ENCODE measurements at regions not wholly inside any gene's neighbourhood (a gene's known extent, or its start where the extent isn't known, plus 50 kb on each side); places are given as distances from the start of the nearest gene placed in this dataset.
"Not testable (repeated sequence)": the region's sequence is repeated elsewhere in the genome, so short reads cannot be mapped to it uniquely, and the experiment has no call there.

- no peak overlapping the region for H3K4me3 ChIP-seq (replicated peaks; ENCODE audit: insufficient read depth, low read length)
- no peak for DNase-seq (ENCODE audit: low read depth in 1 of 2, low spot score in 1 of 2)
- no peak overlapping the region for H3K27ac ChIP-seq (replicated peaks)
- TF ChIP-seq GABPA (IDR thresholded peaks at IDR 0.05; ENCODE audit: low read depth) = no peak
- no peak for TF ChIP-seq POLR2AphosphoS5 (IDR thresholded peaks at IDR 0.05; ENCODE audit: low read depth)
- TF ChIP-seq SPI1 (IDR thresholded peaks at IDR 0.05; ENCODE audit: borderline replicate concordance, low read depth) = no peak
- TF ChIP-seq CTCF (IDR thresholded peaks at IDR 0.05; ENCODE audit: insufficient read depth, low read length) = no peak
- TF ChIP-seq REST (IDR thresholded peaks at IDR 0.05; ENCODE audit: insufficient replicate concordance, low read depth) = no peak
- H3K27me3 ChIP-seq (ENCODE audit: insufficient read depth, poor library complexity, severe bottlenecking) = no peaks in the 10 kb centered on the region
These were observed 122.1 kb downstream of the ACAA2 start for GRCh38 chr18:49691177-49691608.

GRCh38 chr18:49690312-49690711 lies 123.0 kb downstream of the ACAA2 start:
- TF ChIP-seq SPI1 (IDR thresholded peaks at IDR 0.05; ENCODE audit: borderline replicate concordance, low read depth) (no peak), REST (IDR thresholded peaks at IDR 0.05; ENCODE audit: insufficient replicate concordance, low read depth) (no peak), POLR2AphosphoS5 (IDR thresholded peaks at IDR 0.05; ENCODE audit: low read depth) (no peak), GABPA (IDR thresholded peaks at IDR 0.05; ENCODE audit: low read depth) (no peak), CTCF (IDR thresholded peaks at IDR 0.05; ENCODE audit: insufficient read depth, low read length) (no peak)
- no peak overlapping the region for H3K4me3 ChIP-seq (replicated peaks; ENCODE audit: insufficient read depth, low read length)
- DNase-seq (ENCODE audit: low read depth in 1 of 2, low spot score in 1 of 2) = no peak
- H3K27ac ChIP-seq (replicated peaks) = no peak overlapping the region
- no peaks in the 10 kb centered on the region for H3K27me3 ChIP-seq (ENCODE audit: insufficient read depth, poor library complexity, severe bottlenecking)

- TF ChIP-seq GABPA (IDR thresholded peaks at IDR 0.05; ENCODE audit: low read depth) = no peak
- TF ChIP-seq REST (IDR thresholded peaks at IDR 0.05; ENCODE audit: insufficient replicate concordance, low read depth) = no peak
- no peak for TF ChIP-seq SPI1 (IDR thresholded peaks at IDR 0.05; ENCODE audit: borderline replicate concordance, low read depth)
- no peak for TF ChIP-seq CTCF (IDR thresholded peaks at IDR 0.05; ENCODE audit: insufficient read depth, low read length)
- no peak for TF ChIP-seq POLR2AphosphoS5 (IDR thresholded peaks at IDR 0.05; ENCODE audit: low read depth)
- no peak overlapping the region for H3K27ac ChIP-seq (replicated peaks)
- DNase-seq (ENCODE audit: low read depth in 1 of 2, low spot score in 1 of 2) = no peak
- H3K4me3 ChIP-seq (replicated peaks; ENCODE audit: insufficient read depth, low read length) = no peak overlapping the region
- no peaks in the 10 kb centered on the region for H3K27me3 ChIP-seq (ENCODE audit: insufficient read depth, poor library complexity, severe bottlenecking)
These were observed 123.5 kb downstream of the LIPG start for GRCh38 chr18:49685231-49685942.

- H3K27ac ChIP-seq (replicated peaks); H3K27me3 ChIP-seq (ENCODE audit: insufficient read depth, poor library complexity, severe bottlenecking); DNase-seq (ENCODE audit: low read depth in 1 of 2, low spot score in 1 of 2); H3K4me3 ChIP-seq (replicated peaks; ENCODE audit: insufficient read depth, low read length): not testable (repeated sequence)
These were observed 120.9 kb downstream of the LIPG start for GRCh38 chr18:49682803-49683190.
